Mucosa of descending colon (tissue), 3 donors: ENCODE measurements at regions not wholly inside any gene's neighbourhood (a gene's known extent, or its start where the extent isn't known, plus 50 kb on each side); places are given as distances from the start of the nearest gene placed in this dataset.
"Not testable (repeated sequence)": the region's sequence is repeated elsewhere in the genome, so short reads cannot be mapped to it uniquely, and the experiment has no call there.

Experiments used
- ATAC-seq: fragments of 200-7000 bp; cut with Tn5 transposase; one replicate; pipeline ENCODE4 v1.9.1; 2020; ENCODE audit warnings: mild to moderate bottlenecking, moderate library complexity
- DNase-seq, 3 donors: peaks; one replicate each; pipeline ENCODE4 v3.0.0-alpha.2; 2020
- H3K36me3 ChIP-seq: fragments of 200-600 bp; one replicate; pipeline ENCODE4 v1.8.0; 2021; ENCODE audit warnings: low read depth, mild to moderate bottlenecking
- H3K4me1 ChIP-seq: fragments of 200-600 bp; one replicate; pipeline ENCODE4 v1.8.0; 2021; ENCODE audit warnings: low read depth, mild to moderate bottlenecking
- H3K4me3 ChIP-seq: fragments of 200-600 bp; one replicate; pipeline ENCODE4 v1.8.0; 2021; ENCODE audit warnings: mild to moderate bottlenecking
- H3K9me3 ChIP-seq: fragments of 200-600 bp; one replicate; pipeline ENCODE4 v1.8.0; 2021; ENCODE audit warnings: mild to moderate bottlenecking
- intact Hi-C, 2 donors: fragments of 100-400 bp; cut with DNase I in 1 of 2; cut with micrococcal nuclease in 1 of 2; formaldehyde crosslinking; loops; one replicate each; pipeline versions ENCODE4 v1.11.0 to v1.11.1; 2022; cut with DNase I, micrococcal nuclease
- TF ChIP-seq, protein P1 (sequence below): fragments of 200-600 bp; IDR thresholded peaks from one replicate; pipeline ENCODE4 v1.8.0; 2022; ENCODE audit warnings: antibody characterized with exemption, mild to moderate bottlenecking
- donor health status: DM: no; HTN: no; CAD: no; lungs with moderate emphysema.
- donor health status: DM: no; HTN: no; CAD: no.
- donor health status: DM: no; HTN: yes; CAD: no.

DNA sequence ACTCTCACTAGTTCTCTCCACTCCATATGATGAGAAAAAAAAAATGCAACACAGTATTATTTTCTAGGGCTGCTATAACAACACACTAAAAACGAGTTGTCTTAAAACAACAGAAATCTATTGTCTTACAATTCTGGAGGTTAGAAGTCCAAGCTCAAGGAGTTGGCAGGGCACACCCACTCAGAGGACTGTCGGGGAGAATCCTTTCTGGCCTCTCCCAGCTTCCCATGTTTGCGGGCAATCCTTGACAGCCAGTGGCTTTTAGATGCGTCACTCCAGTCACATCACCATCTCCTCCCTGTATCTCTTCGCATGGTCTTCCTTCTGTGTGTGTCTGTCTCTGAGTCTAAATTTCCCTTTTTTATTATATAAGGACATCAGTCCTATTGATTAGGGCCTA, 64.0 kb upstream of the KIF2A start:
- H3K4me1 ChIP-seq, intact Hi-C loops, H3K36me3 ChIP-seq, H3K4me3 ChIP-seq, DNase-seq, H3K9me3 ChIP-seq: not testable (repeated sequence)
- peak; percentile 38 for ATAC-seq

DNA sequence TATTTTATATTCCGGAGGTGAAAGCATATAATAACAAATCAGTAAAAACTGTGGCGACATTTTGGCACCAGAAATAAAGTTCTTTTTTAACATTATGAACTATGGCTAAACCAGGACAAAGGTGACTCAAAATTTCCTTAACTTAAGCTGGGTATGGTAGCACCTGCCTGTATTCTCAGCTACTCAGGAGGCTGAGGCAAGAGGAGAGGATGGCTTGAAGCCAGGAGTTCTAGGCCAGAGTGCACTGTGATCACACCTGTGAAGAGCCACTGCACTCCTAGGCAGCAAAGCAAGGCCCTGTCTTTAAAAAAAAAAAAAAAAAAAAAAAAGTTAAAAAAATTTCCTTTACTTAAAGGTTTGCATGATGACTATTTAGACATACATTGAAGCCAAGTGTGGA, 63.0 kb upstream of the KIF2A start:
- DNase-seq, H3K4me1 ChIP-seq, H3K4me3 ChIP-seq, intact Hi-C loops, H3K9me3 ChIP-seq, H3K36me3 ChIP-seq: not testable (repeated sequence)
- ATAC-seq: peak; percentile 41

DNA sequence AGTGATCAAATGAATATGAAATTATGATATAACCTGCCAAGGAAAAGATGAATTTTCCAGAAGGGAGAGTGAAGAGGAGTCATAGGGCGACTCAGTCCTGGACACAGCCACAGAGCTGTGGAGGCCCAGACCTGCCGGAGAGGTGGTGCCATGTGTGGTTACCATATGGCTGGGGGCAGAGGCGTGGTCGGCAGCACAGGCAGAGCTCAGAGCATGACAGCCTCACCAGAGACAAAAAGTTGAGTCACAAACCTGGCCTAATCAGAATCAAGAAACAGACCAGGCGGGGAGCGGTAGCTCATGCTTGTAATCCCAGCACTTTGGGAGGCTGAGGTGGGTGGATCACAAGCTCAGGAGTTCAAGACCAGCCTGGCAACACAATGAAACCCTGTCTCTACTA, 57.8 kb upstream of the KIF2A start:
- H3K9me3 ChIP-seq, H3K4me1 ChIP-seq, H3K4me3 ChIP-seq, ATAC-seq, H3K36me3 ChIP-seq, DNase-seq, intact Hi-C loops: not testable (repeated sequence)

- DNase-seq, H3K4me3 ChIP-seq, intact Hi-C loops, H3K9me3 ChIP-seq, H3K36me3 ChIP-seq, H3K4me1 ChIP-seq, ATAC-seq: not testable (repeated sequence)
Observed at GRCh38 chr5:62250085-62250484, 55.9 kb upstream of the KIF2A start.

DNA sequence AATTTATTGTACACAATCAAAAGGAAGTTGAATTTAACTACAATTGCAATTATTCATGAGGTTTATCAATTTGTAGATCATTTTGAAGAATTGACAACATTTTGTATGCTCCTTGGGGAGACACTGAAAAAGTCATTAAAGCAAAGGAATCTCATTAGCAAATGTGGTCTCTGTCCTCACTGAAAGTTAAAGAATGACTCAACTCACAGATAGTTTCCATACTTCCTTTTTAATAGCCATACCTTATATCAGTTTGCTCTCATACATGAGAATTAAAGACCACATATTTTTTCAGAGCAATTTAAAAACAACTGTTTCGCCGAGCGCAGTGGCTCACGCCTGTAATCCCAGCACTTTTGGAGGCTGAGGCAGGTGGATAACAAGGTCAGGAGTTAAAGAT, 55.1 kb upstream of the KIF2A start:
- DNase-seq, ATAC-seq, H3K36me3 ChIP-seq, H3K4me3 ChIP-seq, H3K9me3 ChIP-seq, intact Hi-C loops, H3K4me1 ChIP-seq: not testable (repeated sequence)

DNA sequence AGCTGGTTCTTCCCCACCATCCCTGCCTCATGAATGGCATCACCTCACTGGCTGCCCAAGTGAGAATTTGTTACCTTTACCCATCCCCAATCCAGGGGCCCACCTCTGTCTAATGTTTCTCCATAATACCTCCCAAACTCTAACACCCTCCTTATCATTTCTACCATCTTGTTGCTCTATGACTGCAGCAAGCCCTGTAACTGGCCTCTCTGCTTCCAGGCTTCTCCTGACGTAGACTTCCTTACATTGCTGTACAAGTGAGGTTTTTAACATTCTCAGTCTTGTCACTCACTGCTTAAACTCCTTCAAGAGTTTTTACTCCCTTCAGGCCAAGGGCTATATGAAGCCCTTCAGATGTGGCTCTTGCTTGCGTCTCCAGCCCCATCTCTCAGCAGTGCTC, 53.5 kb upstream of the KIF2A start:
- DNase-seq, intact Hi-C loops, ATAC-seq, H3K4me1 ChIP-seq, H3K9me3 ChIP-seq, H3K4me3 ChIP-seq, H3K36me3 ChIP-seq: not testable (repeated sequence)

- H3K4me3 ChIP-seq, intact Hi-C loops, DNase-seq, H3K9me3 ChIP-seq, ATAC-seq, H3K36me3 ChIP-seq, H3K4me1 ChIP-seq: not testable (repeated sequence)
Observed at GRCh38 chr5:62255551-62255950, 50.5 kb upstream of the KIF2A start.

GRCh38 chr5:62256161-62257019, 49.6 kb upstream of the KIF2A start:
- intact Hi-C loops: no loop called here
- no peak for DNase-seq
- no peaks in the 10 kb centered on the region for H3K9me3 ChIP-seq
- no peaks in the 10 kb centered on the region for H3K36me3 ChIP-seq
- TF ChIP-seq, protein P1, sequence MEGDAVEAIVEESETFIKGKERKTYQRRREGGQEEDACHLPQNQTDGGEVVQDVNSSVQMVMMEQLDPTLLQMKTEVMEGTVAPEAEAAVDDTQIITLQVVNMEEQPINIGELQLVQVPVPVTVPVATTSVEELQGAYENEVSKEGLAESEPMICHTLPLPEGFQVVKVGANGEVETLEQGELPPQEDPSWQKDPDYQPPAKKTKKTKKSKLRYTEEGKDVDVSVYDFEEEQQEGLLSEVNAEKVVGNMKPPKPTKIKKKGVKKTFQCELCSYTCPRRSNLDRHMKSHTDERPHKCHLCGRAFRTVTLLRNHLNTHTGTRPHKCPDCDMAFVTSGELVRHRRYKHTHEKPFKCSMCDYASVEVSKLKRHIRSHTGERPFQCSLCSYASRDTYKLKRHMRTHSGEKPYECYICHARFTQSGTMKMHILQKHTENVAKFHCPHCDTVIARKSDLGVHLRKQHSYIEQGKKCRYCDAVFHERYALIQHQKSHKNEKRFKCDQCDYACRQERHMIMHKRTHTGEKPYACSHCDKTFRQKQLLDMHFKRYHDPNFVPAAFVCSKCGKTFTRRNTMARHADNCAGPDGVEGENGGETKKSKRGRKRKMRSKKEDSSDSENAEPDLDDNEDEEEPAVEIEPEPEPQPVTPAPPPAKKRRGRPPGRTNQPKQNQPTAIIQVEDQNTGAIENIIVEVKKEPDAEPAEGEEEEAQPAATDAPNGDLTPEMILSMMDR: no peak
- peak; percentile 86 for ATAC-seq
- no peak overlapping the region for H3K4me3 ChIP-seq
- no peaks in the 10 kb centered on the region for H3K4me1 ChIP-seq
